ENCODE measurements at regions not wholly inside any gene's neighbourhood (a gene's known extent, or its start where the extent isn't known, plus 50 kb on each side); places are given as distances from the start of the nearest gene placed in this dataset.

DNA sequence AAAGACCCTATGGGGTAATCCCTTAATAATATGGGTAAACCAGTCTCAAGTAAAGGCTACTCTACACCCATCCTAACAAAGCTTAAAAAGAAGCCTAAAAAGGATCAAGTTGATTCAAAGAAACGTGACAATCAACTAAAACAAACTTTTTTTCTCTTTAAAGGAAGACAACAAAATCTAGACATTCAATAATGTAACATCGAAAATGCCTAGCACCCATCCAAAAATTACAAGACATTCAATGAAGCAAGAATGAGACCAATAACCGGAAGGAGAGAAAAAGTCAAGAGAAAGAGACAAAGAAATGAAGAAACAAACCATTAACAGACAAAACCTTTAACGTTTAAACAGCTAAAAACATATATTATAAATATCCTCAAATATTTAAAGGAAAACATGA is 143.8 kb upstream of the VASH1 start:
- TF ChIP-seq CTCF (conservative IDR thresholded peaks at IDR 0.05; ENCODE audit: low read depth, low read length) = no peak
- DNase-seq (ENCODE audit: low read depth) = no peak
- no peak overlapping the region for H3K4me3 ChIP-seq (ENCODE audit: low read depth, low read length)

GRCh38 chr14:76636602-76637001 is 124.7 kb upstream of the VASH1 start:
- no peak for DNase-seq (ENCODE audit: low read depth)
- TF ChIP-seq CTCF (conservative IDR thresholded peaks at IDR 0.05; ENCODE audit: low read depth, low read length) = no peak
- H3K4me3 ChIP-seq (ENCODE audit: low read depth, low read length) = no peak overlapping the region

GRCh38 chr14:76638841-76639240 is 122.4 kb upstream of the VASH1 start:
- H3K4me3 ChIP-seq (ENCODE audit: low read depth, low read length) = no peak overlapping the region
- no peak for DNase-seq (ENCODE audit: low read depth)
- no peak for TF ChIP-seq CTCF (conservative IDR thresholded peaks at IDR 0.05; ENCODE audit: low read depth, low read length)

DNA sequence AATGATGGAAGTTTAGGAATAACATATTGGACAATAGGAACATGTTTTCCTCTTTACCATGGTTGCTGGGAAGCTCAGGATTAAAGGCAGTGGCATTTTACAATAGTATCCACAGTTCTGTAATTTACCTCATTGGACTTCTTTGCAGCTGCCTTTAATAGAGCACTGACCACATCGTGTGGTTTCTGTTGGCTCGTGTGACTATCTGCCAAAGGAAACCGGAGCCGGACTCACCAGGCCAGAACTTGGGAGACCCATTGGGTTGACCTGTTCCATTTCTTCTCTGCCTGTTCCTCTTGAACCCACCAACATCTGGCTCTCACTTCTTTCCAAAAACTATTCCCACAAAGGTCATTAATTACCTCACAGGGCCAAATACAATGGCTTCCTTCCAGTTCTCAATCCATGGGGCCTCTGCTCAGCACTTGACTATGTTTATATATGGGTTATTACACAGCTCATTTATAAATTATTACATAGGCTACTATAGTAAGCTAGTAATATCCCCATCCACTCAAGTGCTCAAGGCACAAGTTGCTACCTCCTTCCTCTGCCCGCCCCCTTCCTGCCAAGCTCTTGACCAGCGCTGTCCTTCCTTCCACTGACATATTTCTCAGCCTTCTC is 121.5 kb upstream of the VASH1 start:
- no peak overlapping the region for H3K4me3 ChIP-seq (ENCODE audit: low read depth, low read length)
- TF ChIP-seq CTCF (conservative IDR thresholded peaks at IDR 0.05; ENCODE audit: low read depth, low read length) = no peak
- no peak for DNase-seq (ENCODE audit: low read depth)

- no peak for DNase-seq (ENCODE audit: low read depth)
- H3K4me3 ChIP-seq (ENCODE audit: low read depth, low read length) = no peak overlapping the region
- TF ChIP-seq CTCF (conservative IDR thresholded peaks at IDR 0.05; ENCODE audit: low read depth, low read length) = no peak
Measured at GRCh38 chr14:76640923-76641395, 120.3 kb upstream of the VASH1 start.

DNA sequence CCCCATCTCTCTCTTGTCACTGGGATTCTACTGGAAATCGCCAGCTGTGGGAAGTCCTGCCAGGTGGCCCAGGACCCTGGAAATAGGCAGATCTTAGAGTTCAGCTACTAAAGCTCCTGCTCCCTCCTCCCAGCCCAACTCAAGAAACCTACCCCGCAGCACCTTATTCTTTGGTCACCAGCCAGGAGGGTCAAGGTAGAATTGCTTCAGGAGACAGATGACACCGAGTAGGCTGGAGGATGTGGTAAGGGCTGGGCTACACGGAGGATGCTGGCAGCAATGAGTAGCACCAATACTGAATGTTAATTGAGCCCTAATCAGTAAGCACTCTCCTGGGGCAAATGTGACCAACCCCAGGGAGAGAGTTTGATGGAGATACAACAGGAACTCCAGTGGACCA is 119.7 kb upstream of the VASH1 start:
- TF ChIP-seq CTCF (conservative IDR thresholded peaks at IDR 0.05; ENCODE audit: low read depth, low read length) = no peak
- no peak for DNase-seq (ENCODE audit: low read depth)
- H3K4me3 ChIP-seq (ENCODE audit: low read depth, low read length) = no peak overlapping the region

- TF ChIP-seq CTCF (conservative IDR thresholded peaks at IDR 0.05; ENCODE audit: low read depth, low read length) = no peak
- no peak overlapping the region for H3K4me3 ChIP-seq (ENCODE audit: low read depth, low read length)
- no peak for DNase-seq (ENCODE audit: low read depth)
Measured at GRCh38 chr14:76643887-76644286, 117.4 kb upstream of the VASH1 start.

All from choroid plexus epithelial cell (primary cell).